ENCODE measurements at regions not wholly inside any gene's neighbourhood (a gene's known extent, or its start where the extent isn't known, plus 50 kb on each side); places are given as distances from the start of the nearest gene placed in this dataset.

GRCh38 chr15:98147415-98147814, 186.9 kb downstream of the ARRDC4 start:
- no peak for TF ChIP-seq CTCF (conservative IDR thresholded peaks at IDR 0.05; ENCODE audit: low read depth, low read length)
- TF ChIP-seq EZH2phosphoT487 (IDR thresholded peaks at IDR 0.05; ENCODE audit: borderline replicate concordance, low read length): no peak
- no peak for TF ChIP-seq EZH2 (IDR thresholded peaks at IDR 0.05; ENCODE audit: low read length, unreplicated experiment)
